SU-DHL-6 (cell line): ENCODE measurements at regions not wholly inside any gene's neighbourhood (a gene's known extent, or its start where the extent isn't known, plus 50 kb on each side); places are given as distances from the start of the nearest gene placed in this dataset.
"Not testable (repeated sequence)": the region's sequence is repeated elsewhere in the genome, so short reads cannot be mapped to it uniquely, and the experiment has no call there.

Experiments used
- H2AFZ ChIP-seq: fragments of 200-600 bp; sonication (generic); 2 replicates; pipeline ENCODE4 v1.6.1; 2014; ENCODE audit warnings: low read depth, mild to moderate bottlenecking, moderate library complexity, mixed read lengths, antibody characterized with exemption, low read length; ENCODE audit not compliant: severe bottlenecking
- H3F3A ChIP-seq: fragments of 200-600 bp; shearing (Covaris generic); 2 replicates; pipeline ENCODE4 v1.6.0; 2016; ENCODE audit warnings: antibody characterized with exemption, mild to moderate bottlenecking; ENCODE audit not compliant: insufficient read depth
- H3K27ac ChIP-seq: fragments of 200-600 bp; sonication (generic); 2 replicates; pipeline ENCODE4 v1.5.1; 2016; ENCODE audit warnings: low read depth, mild to moderate bottlenecking, low read length, moderate library complexity, mixed read lengths
- H3K27me3 ChIP-seq: fragments of 200-600 bp; sonication (generic), shearing (Covaris generic); 2 replicates; pipeline ENCODE4 v1.6.0; 2014; ENCODE audit warnings: mild to moderate bottlenecking, low read length
- H3K36me3 ChIP-seq: fragments of 200-600 bp; sonication (generic); 2 replicates; pipeline ENCODE4 v1.6.1; 2014; ENCODE audit warnings: mild to moderate bottlenecking, low read length, mixed read lengths
- H3K4me2 ChIP-seq: fragments of 300-600, 200-600 bp; shearing (Covaris generic), sonication (generic); 2 replicates; pipeline ENCODE4 v1.6.0; 2014; ENCODE audit warnings: low read length, low read depth, mild to moderate bottlenecking; ENCODE audit not compliant: poor library complexity, severe bottlenecking
- H3K4me3 ChIP-seq: fragments of 200-600 bp; sonication (generic); 2 replicates; pipeline ENCODE4 v1.5.1; 2014; ENCODE audit warnings: antibody characterized with exemption, low read length, mild to moderate bottlenecking, mixed read lengths; ENCODE audit not compliant: insufficient read depth, poor library complexity, severe bottlenecking
- H3K79me2 ChIP-seq: fragments of 200-600 bp; sonication (generic); 2 replicates; pipeline ENCODE4 v1.6.1; 2014; ENCODE audit warnings: mild to moderate bottlenecking, low read length, moderate library complexity; ENCODE audit not compliant: insufficient read depth
- H3K9ac ChIP-seq: fragments of 200-600 bp; sonication (generic); 2 replicates; pipeline ENCODE4 v1.7.0; 2014; ENCODE audit warnings: mild to moderate bottlenecking, low read length
- H3K9me2 ChIP-seq: fragments of 200-600 bp; sonication (generic); replicated peaks from 2 replicates; pipeline ENCODE4 v1.6.1; 2014; ENCODE audit warnings: low read length; ENCODE audit not compliant: insufficient read depth
- H3K9me3 ChIP-seq: fragments of 200-600 bp; sonication (generic); 2 replicates; pipeline ENCODE4 v1.6.1; 2014; ENCODE audit warnings: low read length, mixed read lengths; ENCODE audit not compliant: insufficient read depth
- H4K20me1 ChIP-seq: fragments of 200-600 bp; sonication (generic); 2 replicates; pipeline ENCODE4 v1.6.1; 2014; ENCODE audit warnings: low read depth, mild to moderate bottlenecking, antibody characterized with exemption, low read length, moderate library complexity, mixed read lengths
- EZH2phosphoT487 ChIP-seq: fragments of 200-600 bp; sonication (generic), shearing (Covaris generic); conservative IDR thresholded peaks from 2 replicates; pipeline ENCODE4 v1.6.1; 2018; ENCODE audit warnings: mild to moderate bottlenecking, antibody characterized with exemption, low read length, moderate library complexity, mixed read lengths
- TF ChIP-seq, protein P1 (sequence below): fragments of 200-600 bp; sonication (generic); IDR thresholded peaks from one replicate; pipeline ENCODE4 v1.5.1; 2017; ENCODE audit warnings: antibody characterized with exemption, mild to moderate bottlenecking, low read length, moderate library complexity; ENCODE audit not compliant: insufficient read depth, poor library complexity, severe bottlenecking

GRCh38 chr5:17852740-17853139 lies 218.5 kb downstream of the TAF11L14 start:
- Histone ChIP-seq H3K9ac (no peak overlapping the region), H2AFZ (no peak overlapping the region), H3K4me2 (no peak overlapping the region), H3F3A (no peaks in the 10 kb centered on the region), H3K9me2 (no peaks in the 10 kb centered on the region), H3K4me3 (no peak overlapping the region), H3K9me3 (no peaks in the 10 kb centered on the region), H3K27ac (no peak overlapping the region), H3K79me2 (no peaks in the 10 kb centered on the region), H3K36me3 (no peaks in the 10 kb centered on the region), H3K27me3 (no peaks in the 10 kb centered on the region), H4K20me1 (no peaks in the 10 kb centered on the region)
- TF ChIP-seq, protein P1, sequence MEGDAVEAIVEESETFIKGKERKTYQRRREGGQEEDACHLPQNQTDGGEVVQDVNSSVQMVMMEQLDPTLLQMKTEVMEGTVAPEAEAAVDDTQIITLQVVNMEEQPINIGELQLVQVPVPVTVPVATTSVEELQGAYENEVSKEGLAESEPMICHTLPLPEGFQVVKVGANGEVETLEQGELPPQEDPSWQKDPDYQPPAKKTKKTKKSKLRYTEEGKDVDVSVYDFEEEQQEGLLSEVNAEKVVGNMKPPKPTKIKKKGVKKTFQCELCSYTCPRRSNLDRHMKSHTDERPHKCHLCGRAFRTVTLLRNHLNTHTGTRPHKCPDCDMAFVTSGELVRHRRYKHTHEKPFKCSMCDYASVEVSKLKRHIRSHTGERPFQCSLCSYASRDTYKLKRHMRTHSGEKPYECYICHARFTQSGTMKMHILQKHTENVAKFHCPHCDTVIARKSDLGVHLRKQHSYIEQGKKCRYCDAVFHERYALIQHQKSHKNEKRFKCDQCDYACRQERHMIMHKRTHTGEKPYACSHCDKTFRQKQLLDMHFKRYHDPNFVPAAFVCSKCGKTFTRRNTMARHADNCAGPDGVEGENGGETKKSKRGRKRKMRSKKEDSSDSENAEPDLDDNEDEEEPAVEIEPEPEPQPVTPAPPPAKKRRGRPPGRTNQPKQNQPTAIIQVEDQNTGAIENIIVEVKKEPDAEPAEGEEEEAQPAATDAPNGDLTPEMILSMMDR = no peak
- no peak for TF ChIP-seq EZH2phosphoT487

DNA sequence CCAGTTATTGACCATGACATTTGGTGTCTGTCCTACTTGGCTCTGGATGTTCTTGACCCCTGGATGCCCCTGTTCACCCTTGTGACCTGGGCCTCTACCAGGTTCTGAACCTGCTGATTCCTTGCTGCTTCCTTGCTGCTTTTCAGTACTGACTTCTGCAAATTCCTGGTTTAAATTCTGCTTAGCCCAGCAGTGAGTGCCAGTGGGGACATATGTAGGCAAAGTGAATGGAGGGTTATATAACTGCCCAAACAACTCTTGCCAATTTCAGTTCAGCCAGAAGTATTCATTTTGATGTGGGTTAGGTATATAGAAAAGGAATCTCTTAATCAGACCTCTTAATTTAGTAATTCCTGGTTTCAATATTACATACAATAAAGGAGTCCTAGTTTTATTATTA lies 220.6 kb downstream of the TAF11L14 start:
- Histone ChIP-seq H3K9me2 (no peaks in the 10 kb centered on the region), H3K36me3 (no peaks in the 10 kb centered on the region), H3K79me2 (no peaks in the 10 kb centered on the region), H3K27ac (no peak overlapping the region), H3K9ac (no peak overlapping the region), H3F3A (no peaks in the 10 kb centered on the region), H4K20me1 (no peaks in the 10 kb centered on the region), H3K4me2 (no peak overlapping the region), H3K27me3 (no peaks in the 10 kb centered on the region), H3K4me3 (no peak overlapping the region), H2AFZ (no peak overlapping the region), H3K9me3 (no peaks in the 10 kb centered on the region)
- TF ChIP-seq, protein P1 = no peak
- no peak for TF ChIP-seq EZH2phosphoT487

DNA sequence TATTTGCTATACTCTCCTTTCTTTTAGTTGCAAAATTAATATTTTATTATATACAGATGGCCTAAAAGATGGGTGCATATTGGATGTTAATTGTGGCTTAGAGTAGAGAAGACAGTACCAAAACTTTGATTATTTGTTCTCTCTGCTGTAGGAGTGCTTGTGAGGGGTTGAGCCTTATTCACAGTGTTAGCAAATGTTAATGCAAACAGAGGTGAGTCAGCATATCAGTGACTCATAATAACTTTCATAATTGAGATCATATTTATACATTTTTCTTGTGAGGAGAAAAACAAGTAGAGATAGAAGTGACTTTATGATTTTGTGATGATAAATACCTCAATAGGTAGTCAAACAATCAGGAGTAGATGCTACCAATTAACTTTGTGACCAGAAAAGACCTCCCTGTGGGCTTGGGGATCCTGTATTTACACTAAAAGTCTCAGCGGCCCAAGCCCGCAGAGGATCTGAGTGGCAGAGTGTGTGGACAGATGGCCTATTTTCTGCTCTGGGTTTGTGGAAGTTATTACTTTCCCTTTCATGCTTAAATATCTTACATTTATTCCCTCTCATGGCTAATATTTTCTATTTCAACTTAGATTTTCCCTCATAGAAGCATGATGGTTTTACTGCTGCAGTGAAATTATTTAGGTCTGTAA lies 226.5 kb downstream of the TAF11L14 start:
- H3K36me3 ChIP-seq = no peaks in the 10 kb centered on the region
- H2AFZ ChIP-seq = no peak overlapping the region
- no peaks in the 10 kb centered on the region for H3K9me2 ChIP-seq
- H3K79me2 ChIP-seq = no peaks in the 10 kb centered on the region
- no peaks in the 10 kb centered on the region for H3F3A ChIP-seq
- no peak overlapping the region for H3K9ac ChIP-seq
- no peaks in the 10 kb centered on the region for H3K27me3 ChIP-seq
- no peaks in the 10 kb centered on the region for H3K9me3 ChIP-seq
- no peak overlapping the region for H3K4me2 ChIP-seq
- TF ChIP-seq, protein P1 = no peak
- no peak for TF ChIP-seq EZH2phosphoT487
- H3K4me3 ChIP-seq = no peak overlapping the region
- H3K27ac ChIP-seq = no peak overlapping the region
- H4K20me1 ChIP-seq = no peaks in the 10 kb centered on the region

DNA sequence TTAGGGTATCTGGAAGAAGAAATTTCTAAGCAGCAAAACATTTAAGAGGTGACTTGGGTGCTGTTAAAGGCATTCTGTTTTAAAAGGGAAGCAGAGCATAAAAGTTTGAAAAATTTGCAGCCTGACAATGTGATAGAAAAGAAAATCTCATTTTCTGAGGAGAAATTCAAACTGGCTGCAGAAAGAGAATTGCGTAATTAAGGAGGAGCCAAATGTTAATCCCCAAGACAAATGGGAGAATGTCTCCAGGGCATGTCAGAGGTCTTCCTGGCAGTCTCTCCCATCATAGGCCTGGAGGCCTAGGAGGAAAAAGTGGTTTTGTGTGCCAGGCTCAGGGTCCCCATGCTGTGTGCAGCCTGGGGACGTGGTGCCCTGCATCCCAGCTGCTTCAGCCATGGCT lies 230.6 kb downstream of the TAF11L14 start:
- not testable (repeated sequence) for H3K27me3 ChIP-seq, H3K27ac ChIP-seq, H2AFZ ChIP-seq, H3K4me2 ChIP-seq, H3K9me3 ChIP-seq, H3K4me3 ChIP-seq, H3K9ac ChIP-seq, H4K20me1 ChIP-seq, H3K9me2 ChIP-seq, H3K36me3 ChIP-seq, H3K79me2 ChIP-seq, H3F3A ChIP-seq

DNA sequence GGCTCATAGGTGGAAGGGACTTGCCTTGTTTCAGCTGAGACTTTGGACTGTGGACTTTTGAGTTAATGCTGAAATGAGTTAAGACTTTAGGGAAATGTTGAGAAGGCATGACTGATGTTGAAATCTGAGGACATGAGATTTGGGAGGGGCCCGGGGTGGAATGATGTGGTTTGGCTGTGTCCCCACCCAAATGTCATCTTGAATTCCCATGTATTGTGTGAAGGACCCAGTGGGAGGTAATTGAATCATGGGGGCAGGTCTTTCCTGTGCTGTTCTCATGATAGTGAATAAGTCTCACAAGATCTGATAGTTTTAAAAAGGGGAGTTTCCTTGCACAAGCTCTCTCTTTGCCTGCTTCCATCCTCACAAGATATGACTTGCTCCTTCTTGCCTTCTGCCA lies 231.7 kb downstream of the TAF11L14 start:
- not testable (repeated sequence) for H3K27me3 ChIP-seq, H3K9me2 ChIP-seq, H3K36me3 ChIP-seq, H3K4me3 ChIP-seq, H3F3A ChIP-seq, H2AFZ ChIP-seq, H3K4me2 ChIP-seq, H3K79me2 ChIP-seq, H3K27ac ChIP-seq, H3K9me3 ChIP-seq, H3K9ac ChIP-seq, H4K20me1 ChIP-seq
